Kidney epithelial cell (primary cell): ENCODE measurements at regions not wholly inside any gene's neighbourhood (a gene's known extent, or its start where the extent isn't known, plus 50 kb on each side); places are given as distances from the start of the nearest gene placed in this dataset.

ENCODE experiments used
- DNase-seq: peaks from one replicate; pipeline ENCODE4 v3.0.0-alpha.2; 2010; ENCODE audit warnings: low read depth
- H3K27me3 ChIP-seq: 2 replicates; pipeline ENCODE4 v1.6.0; 2011; ENCODE audit warnings: low read length; ENCODE audit not compliant: control insufficient read depth, insufficient read depth
- H3K36me3 ChIP-seq: 2 replicates; pipeline ENCODE4 v1.5.1; 2011; ENCODE audit warnings: low read length; ENCODE audit not compliant: control insufficient read depth, insufficient read depth
- H3K4me3 ChIP-seq: 2 replicates; pipeline ENCODE4 v1.5.1; 2011; ENCODE audit warnings: low read depth, mild to moderate bottlenecking, control low read depth, low read length
- CTCF ChIP-seq: IDR thresholded peaks from 2 replicates; pipeline ENCODE4 v1.5.1; 2011; ENCODE audit warnings: mild to moderate bottlenecking, moderate library complexity, low read length, control low read depth, inconsistent platforms; ENCODE audit not compliant: insufficient read depth, poor library complexity, severe bottlenecking

GRCh38 chr15:66877477-66878271 lies 175.6 kb downstream of the SMAD6 start:
- no peak for DNase-seq
- H3K4me3 ChIP-seq, result no peak overlapping the region
- no peak for TF ChIP-seq CTCF
- H3K36me3 ChIP-seq, result no peaks in the 10 kb centered on the region
- no peaks in the 10 kb centered on the region for H3K27me3 ChIP-seq

GRCh38 chr15:66878761-66879160 lies 176.7 kb downstream of the SMAD6 start:
- Histone ChIP-seq H3K27me3 (no peaks in the 10 kb centered on the region), H3K4me3 (no peak overlapping the region), H3K36me3 (no peaks in the 10 kb centered on the region)
- TF ChIP-seq CTCF, result no peak
- DNase-seq, result no peak

GRCh38 chr15:66879531-66880368 lies 177.7 kb downstream of the SMAD6 start:
- TF ChIP-seq CTCF, result no peak
- no peaks in the 10 kb centered on the region for H3K27me3 ChIP-seq
- no peaks in the 10 kb centered on the region for H3K36me3 ChIP-seq
- DNase-seq, result no peak
- no peak overlapping the region for H3K4me3 ChIP-seq

GRCh38 chr15:66880380-66881155 lies 178.5 kb downstream of the SMAD6 start:
- TF ChIP-seq CTCF, result no peak
- no peak for DNase-seq
- Histone ChIP-seq H3K27me3 (no peaks in the 10 kb centered on the region), H3K4me3 (no peak overlapping the region), H3K36me3 (no peaks in the 10 kb centered on the region)

- Histone ChIP-seq H3K27me3 (no peaks in the 10 kb centered on the region), H3K4me3 (no peak overlapping the region), H3K36me3 (no peaks in the 10 kb centered on the region)
- TF ChIP-seq CTCF, result no peak
- DNase-seq, result no peak
Measured at GRCh38 chr15:66881173-66881905, 179.3 kb downstream of the SMAD6 start.
